ENCODE measurements at regions not wholly inside any gene's neighbourhood (a gene's known extent, or its start where the extent isn't known, plus 50 kb on each side); places are given as distances from the start of the nearest gene placed in this dataset.

DNA sequence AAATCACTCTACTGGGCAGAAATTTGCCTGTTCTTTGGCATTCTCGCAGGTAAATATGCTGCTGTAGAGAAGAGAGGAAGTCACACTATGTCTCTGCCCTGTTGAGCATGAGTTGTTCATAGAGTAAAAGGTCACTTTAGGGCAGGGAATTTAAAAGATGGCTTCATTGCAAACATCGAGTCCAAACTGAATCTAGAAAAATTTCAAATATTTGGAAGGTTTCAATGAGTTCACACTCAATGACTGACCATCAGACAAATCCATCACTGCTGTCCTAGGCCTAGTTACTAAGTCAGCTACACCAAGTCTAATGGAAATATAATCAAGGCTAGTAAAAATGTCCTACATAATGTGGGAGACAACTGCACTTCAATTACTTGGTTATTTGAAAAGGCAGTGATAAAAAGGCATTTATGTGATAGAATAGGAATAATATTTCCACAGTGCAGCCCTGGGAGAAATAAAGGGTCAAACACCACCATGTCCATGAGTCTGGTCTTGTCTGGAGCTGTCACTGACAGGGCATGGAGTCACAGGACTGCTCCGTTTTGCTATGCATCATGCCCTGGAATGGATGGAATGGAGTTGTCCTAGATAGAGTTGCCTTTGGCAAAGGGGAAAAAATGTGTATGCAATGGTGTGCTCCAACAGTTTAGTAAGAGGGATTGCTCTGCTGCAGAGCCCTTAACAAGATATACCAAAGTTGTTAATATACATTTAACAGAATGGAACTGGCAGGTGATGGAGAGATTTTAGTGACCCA is 218.5 kb upstream of the DAPK1 start:
- H3K9ac ChIP-seq (ENCODE audit: low read depth, low read length), result no peak overlapping the region
- no peaks in the 10 kb centered on the region for H3K27me3 ChIP-seq (ENCODE audit: insufficient read depth, low read length)
- H3K36me3 ChIP-seq (ENCODE audit: insufficient read depth, low read depth, low read length), result no peaks in the 10 kb centered on the region
- no peak overlapping the region for H3K4me3 ChIP-seq (ENCODE audit: low read length)
- H3K9me3 ChIP-seq (ENCODE audit: insufficient read depth, low read depth, low read length), result no peaks in the 10 kb centered on the region
- H3K27ac ChIP-seq (ENCODE audit: low read length), result no peak overlapping the region
- no peaks in the 10 kb centered on the region for H3K4me1 ChIP-seq (ENCODE audit: insufficient read depth, low read length)

DNA sequence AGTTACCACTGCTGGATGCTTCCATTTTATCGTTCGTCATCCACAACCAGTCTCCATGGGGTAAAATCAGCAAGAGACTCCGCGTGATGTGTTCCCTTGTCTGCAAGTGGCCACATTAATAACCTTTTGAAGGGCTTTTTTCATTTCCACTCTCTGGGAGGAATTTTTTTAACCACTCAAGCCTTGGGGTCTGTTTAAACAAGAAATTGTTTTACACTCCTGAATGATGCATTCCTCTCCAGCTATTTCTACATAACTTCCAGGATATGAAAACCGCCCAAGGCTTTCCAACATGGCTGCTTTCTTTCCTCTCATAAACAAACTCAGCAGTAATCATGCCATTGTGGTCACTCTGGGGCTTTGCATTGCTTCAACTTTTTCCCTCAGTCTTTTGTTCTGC is 217.2 kb upstream of the DAPK1 start:
- Histone ChIP-seq H3K9ac (ENCODE audit: low read depth, low read length) (no peak overlapping the region), H3K4me1 (ENCODE audit: insufficient read depth, low read length) (no peaks in the 10 kb centered on the region), H3K9me3 (ENCODE audit: insufficient read depth, low read depth, low read length) (no peaks in the 10 kb centered on the region), H3K36me3 (ENCODE audit: insufficient read depth, low read depth, low read length) (no peaks in the 10 kb centered on the region), H3K27ac (ENCODE audit: low read length) (no peak overlapping the region), H3K27me3 (ENCODE audit: insufficient read depth, low read length) (no peaks in the 10 kb centered on the region), H3K4me3 (ENCODE audit: low read length) (no peak overlapping the region)

DNA sequence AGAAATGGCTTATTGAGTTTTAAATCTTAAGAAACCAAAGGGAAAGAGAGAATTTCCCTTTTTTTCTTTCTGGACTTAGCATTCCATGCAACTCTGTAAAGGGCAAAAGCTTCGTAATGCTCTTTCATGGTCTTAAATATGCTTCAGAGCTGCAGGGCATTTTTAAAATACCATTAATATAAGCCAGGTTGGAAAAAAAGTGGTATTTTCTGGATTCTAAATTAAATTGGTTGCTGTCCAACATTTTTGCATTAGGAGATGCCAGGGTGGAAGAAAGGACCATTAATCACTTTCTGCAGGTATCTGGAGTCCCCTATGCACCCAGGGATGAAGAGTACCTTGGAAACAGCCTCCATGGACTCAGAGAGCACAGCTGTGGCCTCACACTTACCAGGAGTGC is 215.1 kb upstream of the DAPK1 start:
- Histone ChIP-seq H3K27ac (ENCODE audit: low read length) (no peak overlapping the region), H3K4me1 (ENCODE audit: insufficient read depth, low read length) (no peaks in the 10 kb centered on the region), H3K9me3 (ENCODE audit: insufficient read depth, low read depth, low read length) (no peaks in the 10 kb centered on the region), H3K9ac (ENCODE audit: low read depth, low read length) (no peak overlapping the region), H3K36me3 (ENCODE audit: insufficient read depth, low read depth, low read length) (no peaks in the 10 kb centered on the region), H3K27me3 (ENCODE audit: insufficient read depth, low read length) (no peaks in the 10 kb centered on the region), H3K4me3 (ENCODE audit: low read length) (no peak overlapping the region)

DNA sequence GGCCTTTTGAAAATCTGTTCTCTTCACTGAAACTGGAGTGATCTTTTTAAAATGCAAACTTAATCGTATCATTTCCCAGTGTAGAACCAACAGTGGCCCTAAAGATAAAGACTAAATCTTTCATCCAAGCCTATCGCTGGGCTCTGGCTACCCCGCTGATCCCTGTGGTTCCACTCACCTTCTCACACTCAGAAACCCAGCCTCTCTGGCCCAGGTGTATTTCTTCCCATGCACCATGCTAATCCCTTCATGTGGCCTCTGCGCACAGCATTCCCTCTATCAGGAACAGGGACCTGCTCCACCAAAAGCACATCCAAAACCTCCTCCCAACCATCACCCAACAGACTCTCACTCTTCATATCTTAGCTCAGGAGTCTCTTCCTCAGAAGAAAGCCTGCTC is 214.1 kb upstream of the DAPK1 start:
- no peak overlapping the region for H3K9ac ChIP-seq (ENCODE audit: low read depth, low read length)
- no peaks in the 10 kb centered on the region for H3K27me3 ChIP-seq (ENCODE audit: insufficient read depth, low read length)
- no peak overlapping the region for H3K4me3 ChIP-seq (ENCODE audit: low read length)
- no peak overlapping the region for H3K27ac ChIP-seq (ENCODE audit: low read length)
- no peaks in the 10 kb centered on the region for H3K9me3 ChIP-seq (ENCODE audit: insufficient read depth, low read depth, low read length)
- H3K36me3 ChIP-seq (ENCODE audit: insufficient read depth, low read depth, low read length), result no peaks in the 10 kb centered on the region
- no peaks in the 10 kb centered on the region for H3K4me1 ChIP-seq (ENCODE audit: insufficient read depth, low read length)

DNA sequence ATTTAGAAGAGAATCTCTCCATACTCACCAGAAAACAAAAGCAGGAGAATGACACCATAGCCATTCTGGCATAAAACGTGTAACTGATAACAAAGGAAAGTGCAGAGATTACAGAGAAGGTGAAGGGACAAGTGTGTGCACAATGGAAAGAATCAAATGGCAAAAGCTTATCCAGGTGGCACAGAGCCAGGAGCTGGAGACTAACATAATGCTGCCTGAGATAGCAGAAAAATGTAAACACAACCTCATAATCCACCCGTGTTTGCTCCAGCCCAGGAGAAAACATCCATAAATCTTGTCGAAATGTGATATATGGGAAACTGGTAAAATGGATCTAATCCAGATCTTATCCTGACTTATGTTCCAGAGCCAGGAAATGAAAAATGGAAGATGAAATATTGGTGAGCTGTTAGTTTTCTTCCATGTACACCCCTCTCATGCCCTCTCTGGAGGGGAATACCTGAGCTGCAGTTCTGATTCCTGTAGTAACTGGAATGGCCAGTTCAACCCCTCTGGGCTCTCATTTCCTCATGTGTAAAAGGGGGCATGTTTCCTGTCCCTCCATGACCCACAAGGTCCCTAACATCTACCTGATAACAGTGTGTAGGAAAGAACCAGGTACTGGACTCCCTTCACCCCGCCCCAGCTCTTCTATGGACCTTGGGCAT is 212.3 kb upstream of the DAPK1 start:
- Histone ChIP-seq H3K9me3 (ENCODE audit: insufficient read depth, low read depth, low read length) (no peaks in the 10 kb centered on the region), H3K4me1 (ENCODE audit: insufficient read depth, low read length) (no peaks in the 10 kb centered on the region), H3K27ac (ENCODE audit: low read length) (no peak overlapping the region), H3K27me3 (ENCODE audit: insufficient read depth, low read length) (no peaks in the 10 kb centered on the region), H3K4me3 (ENCODE audit: low read length) (no peak overlapping the region), H3K9ac (ENCODE audit: low read depth, low read length) (no peak overlapping the region), H3K36me3 (ENCODE audit: insufficient read depth, low read depth, low read length) (no peaks in the 10 kb centered on the region)

DNA sequence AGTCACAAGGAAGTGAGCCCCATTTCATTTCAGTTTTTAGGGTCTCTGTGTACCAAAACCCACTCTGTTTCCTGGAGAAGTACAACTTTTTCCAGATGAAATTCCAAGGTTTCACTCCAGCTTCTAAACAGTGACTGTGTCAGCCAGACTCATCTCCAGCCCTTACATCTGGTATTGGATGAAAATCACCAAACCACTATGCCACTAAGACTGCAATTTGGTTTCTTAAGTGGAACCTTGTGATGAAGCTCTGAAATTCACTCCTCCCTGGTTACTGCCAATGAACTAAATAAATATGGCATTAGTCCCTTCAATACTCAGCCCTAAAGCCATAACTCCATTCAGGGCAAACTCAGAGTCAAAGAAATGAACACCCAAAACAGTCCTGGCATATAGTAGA is 211.2 kb upstream of the DAPK1 start:
- H3K4me3 ChIP-seq (ENCODE audit: low read length), result no peak overlapping the region
- no peak overlapping the region for H3K9ac ChIP-seq (ENCODE audit: low read depth, low read length)
- H3K27ac ChIP-seq (ENCODE audit: low read length), result no peak overlapping the region
- H3K27me3 ChIP-seq (ENCODE audit: insufficient read depth, low read length), result no peaks in the 10 kb centered on the region
- H3K36me3 ChIP-seq (ENCODE audit: insufficient read depth, low read depth, low read length), result no peaks in the 10 kb centered on the region
- no peaks in the 10 kb centered on the region for H3K4me1 ChIP-seq (ENCODE audit: insufficient read depth, low read length)
- no peaks in the 10 kb centered on the region for H3K9me3 ChIP-seq (ENCODE audit: insufficient read depth, low read depth, low read length)

DNA sequence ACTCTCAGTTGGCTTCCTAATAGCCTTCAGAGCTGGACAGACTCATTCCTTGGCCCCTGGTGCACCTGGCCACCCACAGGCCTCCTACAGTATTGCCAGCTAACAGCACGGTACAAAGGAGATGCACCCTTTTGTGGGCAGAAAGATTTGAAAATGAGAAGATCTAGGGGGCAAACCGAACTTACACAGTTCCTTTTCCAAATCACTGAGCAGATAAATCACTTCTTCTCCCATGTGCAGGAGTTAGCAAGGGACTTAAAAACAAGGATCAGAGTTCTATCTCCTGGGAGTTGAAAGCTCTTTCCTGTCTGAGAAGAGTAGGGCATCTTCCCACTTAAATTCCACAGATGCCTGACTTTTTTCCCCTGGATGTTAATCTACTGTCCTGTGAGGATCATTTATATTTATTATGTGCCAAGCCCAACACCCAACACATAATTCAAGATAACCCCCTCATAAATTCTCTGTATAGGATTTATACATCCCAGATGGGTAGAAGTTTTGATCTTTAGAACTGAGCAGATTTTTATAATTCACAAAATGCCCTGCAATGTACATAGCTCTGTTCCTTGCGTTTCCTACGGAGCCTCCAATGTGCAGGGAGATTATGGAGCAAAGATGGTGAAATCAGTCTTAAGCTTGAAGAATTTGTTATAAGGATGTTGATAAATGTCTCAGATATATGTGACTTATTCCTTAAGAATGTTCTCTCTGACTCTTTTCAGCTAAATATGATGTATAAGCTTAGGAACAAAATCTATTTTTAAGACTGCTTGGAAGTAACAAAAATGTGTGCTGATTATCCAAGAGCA is 207.2 kb upstream of the DAPK1 start:
- H3K27ac ChIP-seq (ENCODE audit: low read length), result no peak overlapping the region
- H3K4me3 ChIP-seq (ENCODE audit: low read length), result no peak overlapping the region
- no peaks in the 10 kb centered on the region for H3K36me3 ChIP-seq (ENCODE audit: insufficient read depth, low read depth, low read length)
- H3K27me3 ChIP-seq (ENCODE audit: insufficient read depth, low read length), result no peaks in the 10 kb centered on the region
- peaks cover 8% of the 10 kb centered on the region; the same call in 1 of the 2 replicates for H3K9me3 ChIP-seq (ENCODE audit: insufficient read depth, low read depth, low read length)
- H3K4me1 ChIP-seq (ENCODE audit: insufficient read depth, low read length), result no peaks in the 10 kb centered on the region
- H3K9ac ChIP-seq (ENCODE audit: low read depth, low read length), result no peak overlapping the region

DNA sequence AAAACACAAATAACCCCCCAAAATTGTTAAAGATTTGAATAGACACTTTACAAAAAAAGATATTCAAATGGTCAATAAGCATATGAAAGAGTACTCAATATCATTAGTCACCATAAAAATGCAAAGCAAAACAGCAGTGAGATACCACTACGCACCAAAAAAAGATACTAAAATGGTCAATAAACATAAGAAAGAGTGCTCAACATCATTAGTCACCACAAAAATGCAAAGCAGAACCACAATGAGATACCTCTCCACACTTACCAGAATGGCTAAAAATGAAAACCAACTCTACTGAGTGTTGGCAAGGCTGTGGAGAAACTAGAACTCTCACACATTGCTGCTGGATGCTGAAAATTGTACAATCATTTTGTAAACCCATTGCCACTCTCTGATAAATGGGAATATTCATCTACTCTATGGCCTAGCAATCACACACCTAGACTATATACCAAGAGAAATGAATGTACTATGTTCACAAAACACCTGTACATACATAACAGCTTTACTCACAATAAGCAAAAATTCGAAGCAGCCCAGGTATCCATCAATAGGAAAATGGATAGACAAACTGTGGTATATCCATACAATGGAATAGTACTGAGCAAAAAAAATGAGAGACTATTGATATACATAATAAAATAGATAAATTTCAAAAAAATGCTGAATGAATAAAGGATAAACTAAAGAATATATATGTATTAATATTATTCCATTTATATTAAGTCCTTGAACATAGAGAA is 205.0 kb upstream of the DAPK1 start:
- Histone ChIP-seq H3K27ac (ENCODE audit: low read length) (no peak overlapping the region), H3K9ac (ENCODE audit: low read depth, low read length) (no peak overlapping the region), H3K4me3 (ENCODE audit: low read length) (no peak overlapping the region), H3K9me3 (ENCODE audit: insufficient read depth, low read depth, low read length) (peaks cover 8% of the 10 kb centered on the region; the same call in 1 of the 2 replicates), H3K36me3 (ENCODE audit: insufficient read depth, low read depth, low read length) (no peaks in the 10 kb centered on the region), H3K27me3 (ENCODE audit: insufficient read depth, low read length) (no peaks in the 10 kb centered on the region), H3K4me1 (ENCODE audit: insufficient read depth, low read length) (no peaks in the 10 kb centered on the region)

DNA sequence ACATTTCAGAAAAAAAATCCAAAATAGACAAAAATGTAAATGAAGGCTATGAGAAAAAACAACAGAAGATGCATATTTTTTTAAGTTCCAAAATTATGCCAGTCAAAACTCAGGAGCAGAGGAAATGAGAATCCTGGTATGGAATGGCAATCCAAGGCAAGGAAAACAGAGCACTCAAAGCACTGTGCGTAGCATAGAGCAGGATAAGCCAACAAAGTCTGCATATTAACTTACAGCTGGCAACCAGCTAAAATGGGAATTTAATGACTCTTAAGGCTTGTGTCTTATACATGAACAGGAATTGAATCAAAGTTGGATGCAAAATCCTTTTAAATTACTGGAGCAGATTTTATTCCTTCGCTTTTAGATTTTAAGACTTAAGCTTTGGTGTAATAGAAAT is 203.5 kb upstream of the DAPK1 start:
- no peak overlapping the region for H3K4me3 ChIP-seq (ENCODE audit: low read length)
- no peak overlapping the region for H3K27ac ChIP-seq (ENCODE audit: low read length)
- H3K36me3 ChIP-seq (ENCODE audit: insufficient read depth, low read depth, low read length), result no peaks in the 10 kb centered on the region
- H3K9ac ChIP-seq (ENCODE audit: low read depth, low read length), result no peak overlapping the region
- H3K27me3 ChIP-seq (ENCODE audit: insufficient read depth, low read length), result no peaks in the 10 kb centered on the region
- H3K4me1 ChIP-seq (ENCODE audit: insufficient read depth, low read length), result no peaks in the 10 kb centered on the region
- peaks cover 8% of the 10 kb centered on the region; the same call in 1 of the 2 replicates for H3K9me3 ChIP-seq (ENCODE audit: insufficient read depth, low read depth, low read length)

DNA sequence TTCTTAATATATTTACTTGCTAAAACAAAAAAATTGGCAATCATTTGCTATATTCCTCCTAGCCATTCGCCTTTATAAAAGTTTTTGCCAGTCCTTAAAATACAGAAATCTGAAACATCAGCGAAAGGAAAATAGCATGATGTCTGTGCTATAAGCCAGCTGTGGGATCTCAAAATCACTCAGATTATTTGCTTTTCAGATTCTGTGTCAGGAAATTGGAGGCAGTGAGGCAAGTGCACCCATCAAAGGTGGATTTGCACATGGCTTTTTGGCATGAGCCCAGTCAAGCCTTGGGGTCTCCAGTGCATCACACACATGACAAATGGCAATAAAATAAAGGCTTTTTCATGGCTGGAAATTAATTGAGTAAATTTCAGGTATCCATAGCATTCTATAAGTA is 196.8 kb upstream of the DAPK1 start:
- no peak overlapping the region for H3K4me3 ChIP-seq (ENCODE audit: low read length)
- no peak overlapping the region for H3K9ac ChIP-seq (ENCODE audit: low read depth, low read length)
- H3K36me3 ChIP-seq (ENCODE audit: insufficient read depth, low read depth, low read length), result no peaks in the 10 kb centered on the region
- no peaks in the 10 kb centered on the region for H3K9me3 ChIP-seq (ENCODE audit: insufficient read depth, low read depth, low read length)
- no peaks in the 10 kb centered on the region for H3K27me3 ChIP-seq (ENCODE audit: insufficient read depth, low read length)
- no peak overlapping the region for H3K27ac ChIP-seq (ENCODE audit: low read length)
- no peaks in the 10 kb centered on the region for H3K4me1 ChIP-seq (ENCODE audit: insufficient read depth, low read length)

DNA sequence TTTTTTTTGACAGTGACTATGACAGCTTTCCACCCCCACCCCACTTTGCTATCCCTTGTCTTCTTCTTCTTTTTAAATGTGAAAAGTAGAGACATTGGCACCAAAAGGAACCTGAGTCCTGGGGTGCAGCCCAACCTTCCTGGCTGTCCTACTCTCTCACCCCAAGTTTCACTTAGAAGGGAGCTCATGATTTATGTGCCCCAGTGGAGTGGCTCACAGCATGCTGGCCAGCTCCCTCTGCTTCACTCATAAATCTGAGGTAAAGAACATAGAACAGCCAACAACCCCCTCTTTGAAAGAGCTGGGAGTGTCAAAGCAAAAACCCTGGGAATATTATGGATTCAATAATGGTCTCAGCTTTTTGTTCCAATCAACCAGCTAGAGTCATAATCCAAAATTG is 196.3 kb upstream of the DAPK1 start:
- Histone ChIP-seq H3K9me3 (ENCODE audit: insufficient read depth, low read depth, low read length) (no peaks in the 10 kb centered on the region), H3K36me3 (ENCODE audit: insufficient read depth, low read depth, low read length) (no peaks in the 10 kb centered on the region), H3K27ac (ENCODE audit: low read length) (no peak overlapping the region), H3K4me1 (ENCODE audit: insufficient read depth, low read length) (no peaks in the 10 kb centered on the region), H3K9ac (ENCODE audit: low read depth, low read length) (no peak overlapping the region), H3K27me3 (ENCODE audit: insufficient read depth, low read length) (no peaks in the 10 kb centered on the region), H3K4me3 (ENCODE audit: low read length) (no peak overlapping the region)

All from iPS-20b (cell line).